Lung (tissue), 11 donors: ENCODE measurements at regions not wholly inside any gene's neighbourhood (a gene's known extent, or its start where the extent isn't known, plus 50 kb on each side); places are given as distances from the start of the nearest gene placed in this dataset.
"Not testable (repeated sequence)": the region's sequence is repeated elsewhere in the genome, so short reads cannot be mapped to it uniquely, and the experiment has no call there.

Experiments used
- ATAC-seq: fragments of 200-7000 bp; cut with Tn5 transposase; one replicate; pipeline ENCODE4 v1.9.1; 2020; ENCODE audit warnings: moderate number of reproducible peaks; ENCODE audit not compliant: insufficient read depth, low FRiP score
- DNase-seq, 3 donors: peaks; one replicate each; pipeline ENCODE4 v3.0.0-alpha.2; 2013 to 2017
- H3K27ac ChIP-seq, 2 donors: one replicate each; pipeline ENCODE4 v1.5.1; 2013; ENCODE audit warnings: mild to moderate bottlenecking in 2 of 2, moderate library complexity in 2 of 2, control low read depth in 1 of 2, inconsistent platforms in 1 of 2, low read depth in 1 of 2, low read length in 1 of 2
- H3K27me3 ChIP-seq, 3 donors: one replicate each; pipeline ENCODE4 v1.5.1; 2013; ENCODE audit warnings: low read length in 2 of 3; ENCODE audit not compliant: control insufficient read depth in 3 of 3, insufficient read depth in 3 of 3
- H3K36me3 ChIP-seq, 4 donors: one replicate each; pipeline ENCODE4 v1.5.1; 2013; ENCODE audit warnings: low read length in 4 of 4, mild to moderate bottlenecking in 1 of 4, moderate library complexity in 1 of 4; ENCODE audit not compliant: control insufficient read depth in 4 of 4, insufficient read depth in 4 of 4
- H3K4me1 ChIP-seq, 5 donors: one replicate each; pipeline ENCODE4 v1.5.1; 2013; ENCODE audit warnings: low read length in 5 of 5, mild to moderate bottlenecking in 2 of 5, moderate library complexity in 1 of 5; ENCODE audit not compliant: control insufficient read depth in 5 of 5, insufficient read depth in 5 of 5
- H3K4me3 ChIP-seq: one replicate; pipeline ENCODE4 v1.5.1; 2013; ENCODE audit warnings: mild to moderate bottlenecking, control low read depth, moderate library complexity
- H3K9ac ChIP-seq, 2 donors: one replicate each; pipeline ENCODE4 v1.5.1; 2013; ENCODE audit warnings: low read length in 2 of 2, control low read depth in 1 of 2; ENCODE audit not compliant: insufficient read depth in 1 of 2
- H3K9me3 ChIP-seq, 4 donors: one replicate each; pipeline ENCODE4 v1.5.1; 2013; ENCODE audit warnings: low read length in 3 of 4, mild to moderate bottlenecking in 1 of 4, moderate library complexity in 1 of 4; ENCODE audit not compliant: control insufficient read depth in 4 of 4, insufficient read depth in 3 of 4
- WGBS, 2 donors: extraction: QIAGEN DNeasy Blood & Tissue Kit; methylation state at CpG; one replicate each; pipeline ENCODE4 v1.1.7; 2013; 5-methylcytosine and 5-hydroxymethylcytosine counted together
- TF ChIP-seq, protein P1 (sequence below): IDR thresholded peaks from 2 replicates; pipeline ENCODE4 v1.5.1; 2012; ENCODE audit warnings: mild to moderate bottlenecking; ENCODE audit errors: control extremely low read depth, extremely low read depth
- donor health status: control.
- donor health status: control.
- donor health status: Bipolar disorder and iron deficiency.
- donor health status: healthy.
- donor health status: DM: yes; HTN: yes; CAD: no.

DNA sequence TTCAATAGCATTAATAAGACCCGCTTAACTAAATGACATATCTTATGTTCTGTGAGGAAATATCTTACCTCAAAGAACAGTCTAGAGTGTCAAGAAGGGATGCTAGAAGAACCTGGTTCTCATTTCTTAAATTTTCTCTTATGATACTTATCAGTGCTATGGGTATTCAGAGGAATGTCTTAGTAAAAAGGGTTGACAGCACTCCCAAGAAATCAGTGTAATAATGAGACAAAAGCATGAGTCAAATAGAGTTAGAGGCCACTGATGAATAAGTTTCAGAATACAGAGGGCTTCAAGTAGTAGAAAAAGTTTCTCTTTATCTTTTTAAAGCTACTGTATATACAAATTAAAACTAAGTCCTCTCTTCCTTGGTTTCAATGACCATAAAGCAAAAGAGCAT, 242.8 kb downstream of the GJA1 start:
- ATAC-seq (no peak), DNase-seq (no peak)
- no peak overlapping the region for H3K9ac ChIP-seq
- no peak overlapping the region for H3K27ac ChIP-seq
- TF ChIP-seq, protein P1, sequence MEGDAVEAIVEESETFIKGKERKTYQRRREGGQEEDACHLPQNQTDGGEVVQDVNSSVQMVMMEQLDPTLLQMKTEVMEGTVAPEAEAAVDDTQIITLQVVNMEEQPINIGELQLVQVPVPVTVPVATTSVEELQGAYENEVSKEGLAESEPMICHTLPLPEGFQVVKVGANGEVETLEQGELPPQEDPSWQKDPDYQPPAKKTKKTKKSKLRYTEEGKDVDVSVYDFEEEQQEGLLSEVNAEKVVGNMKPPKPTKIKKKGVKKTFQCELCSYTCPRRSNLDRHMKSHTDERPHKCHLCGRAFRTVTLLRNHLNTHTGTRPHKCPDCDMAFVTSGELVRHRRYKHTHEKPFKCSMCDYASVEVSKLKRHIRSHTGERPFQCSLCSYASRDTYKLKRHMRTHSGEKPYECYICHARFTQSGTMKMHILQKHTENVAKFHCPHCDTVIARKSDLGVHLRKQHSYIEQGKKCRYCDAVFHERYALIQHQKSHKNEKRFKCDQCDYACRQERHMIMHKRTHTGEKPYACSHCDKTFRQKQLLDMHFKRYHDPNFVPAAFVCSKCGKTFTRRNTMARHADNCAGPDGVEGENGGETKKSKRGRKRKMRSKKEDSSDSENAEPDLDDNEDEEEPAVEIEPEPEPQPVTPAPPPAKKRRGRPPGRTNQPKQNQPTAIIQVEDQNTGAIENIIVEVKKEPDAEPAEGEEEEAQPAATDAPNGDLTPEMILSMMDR: no peak
- H3K36me3 ChIP-seq: no peaks in the 10 kb centered on the region
- H3K4me1 ChIP-seq: no peaks in the 10 kb centered on the region
- 95 to 97% methylated on average over 1 of the region's 1 CpG for WGBS, 2 donors
- no peak overlapping the region for H3K4me3 ChIP-seq
- no peaks in the 10 kb centered on the region for H3K9me3 ChIP-seq
- H3K27me3 ChIP-seq: no peaks in the 10 kb centered on the region

DNA sequence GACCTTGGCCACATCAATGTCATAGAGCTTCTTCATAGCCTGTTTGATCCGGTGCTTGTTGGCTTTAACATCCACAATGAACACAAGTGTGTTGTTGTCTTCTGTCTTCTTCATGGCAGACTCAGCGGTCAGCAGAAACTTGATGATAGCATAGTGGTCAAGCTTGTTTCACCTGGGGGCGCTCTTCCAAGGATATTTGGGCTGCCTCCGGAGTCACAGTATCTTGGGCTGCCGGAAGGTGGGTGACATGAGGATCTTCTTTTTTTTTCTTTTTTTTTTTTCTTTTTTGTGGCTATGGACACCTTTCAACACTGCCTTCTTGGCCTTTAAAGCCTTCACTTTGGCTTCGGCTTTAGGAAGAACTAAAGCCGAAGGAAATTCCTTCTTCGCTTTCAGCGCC, 244.6 kb downstream of the GJA1 start:
- ATAC-seq: no peak
- DNase-seq: no peak
- H3K4me1 ChIP-seq: no peaks in the 10 kb centered on the region
- H3K36me3 ChIP-seq: no peaks in the 10 kb centered on the region
- no peak overlapping the region for H3K9ac ChIP-seq
- TF ChIP-seq, protein P1: no peak
- H3K4me3 ChIP-seq: no peak overlapping the region
- WGBS, 2 donors: 87 to 91% methylated on average over 9 of the region's 9 CpGs
- no peak overlapping the region for H3K27ac ChIP-seq
- H3K27me3 ChIP-seq: no peaks in the 10 kb centered on the region
- H3K9me3 ChIP-seq: no peaks in the 10 kb centered on the region

DNA sequence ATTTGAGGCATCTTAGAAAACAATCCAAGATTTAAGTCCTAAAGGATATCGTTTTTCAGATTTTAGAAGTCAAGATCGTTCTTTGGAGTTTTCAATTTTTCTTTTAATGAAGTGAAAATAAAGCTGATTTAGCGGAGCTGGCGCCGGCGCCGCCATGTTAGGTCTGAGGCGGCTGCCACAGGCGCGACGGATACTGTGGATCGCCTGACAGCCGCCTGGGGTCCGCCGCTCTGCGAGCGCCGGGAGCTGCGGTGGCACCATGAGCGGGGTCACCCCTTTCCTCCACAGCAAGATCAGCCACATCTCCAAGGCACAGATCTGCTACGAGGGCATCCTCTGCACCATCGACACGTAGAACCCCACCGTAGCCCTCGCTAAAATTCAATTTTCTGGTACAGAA, 247.2 kb downstream of the GJA1 start:
- TF ChIP-seq, protein P1: no peak

DNA sequence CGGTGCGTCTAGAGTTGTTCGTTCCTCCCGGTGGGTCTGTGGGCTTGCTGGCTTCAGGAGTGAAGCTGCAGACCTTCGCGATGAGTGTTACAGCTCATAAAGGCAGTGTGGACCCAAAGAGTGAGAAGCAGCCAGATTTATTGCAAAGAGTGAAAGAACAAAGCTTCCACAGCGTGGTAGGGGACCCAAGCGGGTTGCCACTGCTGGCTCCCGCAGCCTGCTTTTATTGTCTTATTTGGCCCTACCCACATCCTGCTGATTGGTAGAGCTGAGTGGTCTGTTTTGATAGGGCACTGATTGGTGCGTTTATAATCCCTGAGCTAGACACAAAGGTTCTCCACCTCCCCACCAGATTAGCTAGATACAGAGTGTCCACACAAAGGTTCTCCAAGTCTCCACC, 250.4 kb downstream of the GJA1 start:
- not testable (repeated sequence) for H3K27ac ChIP-seq, ATAC-seq, H3K4me3 ChIP-seq, H3K36me3 ChIP-seq, H3K4me1 ChIP-seq, H3K27me3 ChIP-seq, H3K9me3 ChIP-seq, DNase-seq, H3K9ac ChIP-seq
- WGBS, 2 donors: 88 to 95% methylated on average over 10 of the region's 10 CpGs

More for the DNA sequence above, 247.2 kb downstream of the GJA1 start:
- H3K9ac ChIP-seq: no peak overlapping the region
- WGBS, 2 donors: 97% methylated on average over 25 of the region's 25 CpGs
- no peaks in the 10 kb centered on the region for H3K4me1 ChIP-seq
- H3K27ac ChIP-seq: no peak overlapping the region
- H3K27me3 ChIP-seq: no peaks in the 10 kb centered on the region
- DNase-seq (no peak), ATAC-seq (no peak)
- H3K9me3 ChIP-seq: no peaks in the 10 kb centered on the region
- H3K36me3 ChIP-seq: no peaks in the 10 kb centered on the region
- H3K4me3 ChIP-seq: no peak overlapping the region
